Smooth muscle cell (in vitro differentiated cells): ENCODE measurements at regions not wholly inside any gene's neighbourhood (a gene's known extent, or its start where the extent isn't known, plus 50 kb on each side); places are given as distances from the start of the nearest gene placed in this dataset.

Experiments used
- DNase-seq: peaks from one replicate; lab custom pipeline; 2025; ENCODE audit not compliant: unreplicated experiment; lab: John Stamatoyannopoulos, UW
- H2AFZ ChIP-seq: fragments of 200-600 bp; sonication (generic); 2 replicates; pipeline ENCODE4 v1.6.0; 2016; ENCODE audit warnings: antibody characterized with exemption, low read depth, mild to moderate bottlenecking
- H3F3A ChIP-seq: fragments of 200-600 bp; sonication (generic); 2 replicates; pipeline ENCODE4 v1.6.0; 2017; ENCODE audit warnings: antibody characterized with exemption, low read depth
- H3K27ac ChIP-seq: fragments of 200-600 bp; sonication (generic); 2 replicates; pipeline ENCODE4 v1.5.1; 2016; ENCODE audit warnings: low read depth, mild to moderate bottlenecking
- H3K27me3 ChIP-seq: fragments of 200-600 bp; sonication (generic); 2 replicates; pipeline ENCODE4 v1.6.1; 2016; ENCODE audit warnings: low read depth, mild to moderate bottlenecking
- H3K36me3 ChIP-seq: fragments of 200-600 bp; sonication (generic); 2 replicates; pipeline ENCODE4 v1.5.1; 2016; ENCODE audit warnings: low read depth
- H3K4me1 ChIP-seq: fragments of 200-600 bp; sonication (generic); 2 replicates; pipeline ENCODE4 v1.5.1; 2016; ENCODE audit warnings: low read depth
- H3K4me2 ChIP-seq: fragments of 200-600 bp; sonication (generic); 2 replicates; pipeline ENCODE4 v1.6.0; 2016; ENCODE audit warnings: mild to moderate bottlenecking
- H3K4me3 ChIP-seq: fragments of 200-600 bp; sonication (generic); 2 replicates; pipeline ENCODE4 v1.5.1; 2016; ENCODE audit warnings: mild to moderate bottlenecking
- H3K79me2 ChIP-seq: fragments of 200-600 bp; sonication (generic); 2 replicates; pipeline ENCODE4 v1.6.0; 2016; ENCODE audit warnings: low read depth, mild to moderate bottlenecking
- H3K9ac ChIP-seq: fragments of 200-600 bp; sonication (generic); 2 replicates; pipeline ENCODE4 v1.6.0; 2016; ENCODE audit warnings: low read depth
- H3K9me3 ChIP-seq: fragments of 200-600 bp; sonication (generic); replicated peaks from 2 replicates; pipeline ENCODE4 v1.5.1; 2016; ENCODE audit warnings: low read depth
- H4K20me1 ChIP-seq: fragments of 200-600 bp; sonication (generic); 2 replicates; pipeline ENCODE4 v1.6.0; 2016; ENCODE audit warnings: low read depth
- CTCF ChIP-seq: fragments of 200-600 bp; sonication (generic); IDR thresholded peaks from 2 replicates; pipeline ENCODE4 v1.5.1; 2017; ENCODE audit warnings: borderline replicate concordance, mild to moderate bottlenecking, antibody characterized with exemption; ENCODE audit not compliant: insufficient read depth, poor library complexity, severe bottlenecking
- WGBS: methylation state at CpG from one replicate; pipeline ENCODE4 v1.1.7; 2016; ENCODE audit warnings: low lambda C conversion rate; 5-methylcytosine and 5-hydroxymethylcytosine counted together

GRCh38 chr2:147156970-147157369 lies 687.9 kb upstream of the ACVR2A start:
- 93% methylated on average over 3 of the region's 3 CpGs for WGBS
- no peak overlapping the region for H3K27ac ChIP-seq
- no peak overlapping the region for H3K4me2 ChIP-seq
- DNase-seq = no peak
- H3K4me1 ChIP-seq = no peaks in the 10 kb centered on the region
- H3K79me2 ChIP-seq = no peaks in the 10 kb centered on the region
- H4K20me1 ChIP-seq = no peaks in the 10 kb centered on the region
- H3F3A ChIP-seq = no peaks in the 10 kb centered on the region
- H3K36me3 ChIP-seq = no peaks in the 10 kb centered on the region
- no peaks in the 10 kb centered on the region for H3K27me3 ChIP-seq
- no peaks in the 10 kb centered on the region for H3K9me3 ChIP-seq
- no peak overlapping the region for H2AFZ ChIP-seq
- TF ChIP-seq CTCF = no peak
- no peak overlapping the region for H3K4me3 ChIP-seq
- H3K9ac ChIP-seq = no peak overlapping the region

- Histone ChIP-seq H3K9me3 (no peaks in the 10 kb centered on the region), H3K4me3 (no peak overlapping the region), H3K4me1 (no peaks in the 10 kb centered on the region), H3F3A (no peaks in the 10 kb centered on the region), H3K36me3 (no peaks in the 10 kb centered on the region), H3K27ac (no peak overlapping the region), H3K79me2 (no peaks in the 10 kb centered on the region), H4K20me1 (no peaks in the 10 kb centered on the region), H3K4me2 (no peak overlapping the region), H3K9ac (no peak overlapping the region), H3K27me3 (no peaks in the 10 kb centered on the region), H2AFZ (no peak overlapping the region)
- no peak for DNase-seq
- no peak for TF ChIP-seq CTCF
- 84% methylated on average over 4 of the region's 4 CpGs for WGBS
These were observed 694.6 kb upstream of the ACVR2A start for GRCh38 chr2:147150241-147150635.

- WGBS = 80% methylated on average over 16 of the region's 16 CpGs
- Histone ChIP-seq H3K27ac (no peak overlapping the region), H3K9ac (no peak overlapping the region), H3K4me3 (no peak overlapping the region), H3K36me3 (no peaks in the 10 kb centered on the region), H3K4me2 (no peak overlapping the region), H3K4me1 (no peaks in the 10 kb centered on the region), H3K27me3 (no peaks in the 10 kb centered on the region), H3F3A (no peaks in the 10 kb centered on the region), H3K79me2 (no peaks in the 10 kb centered on the region), H3K9me3 (no peaks in the 10 kb centered on the region), H4K20me1 (no peaks in the 10 kb centered on the region), H2AFZ (no peak overlapping the region)
- no peak for DNase-seq
- TF ChIP-seq CTCF = no peak
These were observed 695.1 kb upstream of the ACVR2A start for GRCh38 chr2:147149575-147150240.

GRCh38 chr2:147147802-147148201 lies 697.0 kb upstream of the ACVR2A start:
- Histone ChIP-seq H3K4me1 (no peaks in the 10 kb centered on the region), H3K9me3 (no peaks in the 10 kb centered on the region)
- WGBS = 91% methylated on average over 2 of the region's 2 CpGs

More at GRCh38 chr2:147147802-147148201, 697.0 kb upstream of the ACVR2A start:
- TF ChIP-seq CTCF = no peak
- H3K27me3 ChIP-seq = no peaks in the 10 kb centered on the region
- H2AFZ ChIP-seq = no peak overlapping the region
- no peak overlapping the region for H3K4me3 ChIP-seq
- H3K79me2 ChIP-seq = no peaks in the 10 kb centered on the region
- no peaks in the 10 kb centered on the region for H3K36me3 ChIP-seq
- H3F3A ChIP-seq = no peaks in the 10 kb centered on the region
- no peaks in the 10 kb centered on the region for H4K20me1 ChIP-seq
- no peak overlapping the region for H3K9ac ChIP-seq
- no peak for DNase-seq
- H3K27ac ChIP-seq = no peak overlapping the region
- H3K4me2 ChIP-seq = no peak overlapping the region
